Parathyroid adenoma (tissue), 2 donors: ENCODE measurements at regions not wholly inside any gene's neighbourhood (a gene's known extent, or its start where the extent isn't known, plus 50 kb on each side); places are given as distances from the start of the nearest gene placed in this dataset.

ENCODE experiments used
- H2AFZ ChIP-seq: fragments of 300-600 bp; sonication (generic); one replicate; pipeline ENCODE4 v1.7.0; 2017; ENCODE audit warnings: antibody characterized with exemption, mild to moderate bottlenecking
- H3K27ac ChIP-seq: fragments of 300-600 bp; sonication (generic); one replicate; pipeline ENCODE4 v1.7.0; 2017
- H3K27me3 ChIP-seq: fragments of 300-600 bp; sonication (generic); one replicate; pipeline ENCODE4 v1.7.0; 2017; ENCODE audit warnings: low read length; ENCODE audit not compliant: control insufficient read depth, insufficient read depth
- H3K36me3 ChIP-seq: fragments of 300-600 bp; sonication (generic); one replicate; pipeline ENCODE4 v1.7.0; 2017; ENCODE audit warnings: low read length; ENCODE audit not compliant: control insufficient read depth, insufficient read depth
- H3K4me1 ChIP-seq: fragments of 300-600 bp; sonication (generic); one replicate; pipeline ENCODE4 v1.7.0; 2017; ENCODE audit warnings: control low read depth
- H3K4me2 ChIP-seq: fragments of 300-600 bp; sonication (generic); one replicate; pipeline ENCODE4 v1.7.0; 2017; ENCODE audit warnings: low read length
- H3K4me3 ChIP-seq: fragments of 300-600 bp; sonication (generic); one replicate; pipeline ENCODE4 v1.7.0; 2017; ENCODE audit warnings: low read depth, low read length
- H3K79me2 ChIP-seq: fragments of 300-600 bp; sonication (generic); one replicate; pipeline ENCODE4 v1.7.0; 2017; ENCODE audit warnings: control low read depth
- H3K9ac ChIP-seq: fragments of 300-600 bp; sonication (generic); one replicate; pipeline ENCODE4 v1.7.0; 2017; ENCODE audit warnings: mild to moderate bottlenecking
- H3K9me3 ChIP-seq: fragments of 300-600 bp; sonication (generic); one replicate; pipeline ENCODE4 v1.7.0; 2017; ENCODE audit warnings: low read length; ENCODE audit not compliant: control insufficient read depth
- CTCF ChIP-seq: fragments of 300-600 bp; sonication (generic); IDR thresholded peaks from one replicate; pipeline ENCODE4 v1.7.0; 2017; ENCODE audit warnings: antibody characterized with exemption, mild to moderate bottlenecking
- donor health status: primary hyperparathyroidism.

GRCh38 chr12:124478416-124478815 lies 89.0 kb downstream of the NCOR2 start:
- Histone ChIP-seq H2AFZ (no peak overlapping the region), H3K9me3 (no peaks in the 10 kb centered on the region), H3K36me3 (no peaks in the 10 kb centered on the region), H3K4me3 (no peak overlapping the region), H3K4me1 (no peaks in the 10 kb centered on the region), H3K27me3 (no peaks in the 10 kb centered on the region), H3K4me2 (no peak overlapping the region), H3K27ac (no peak overlapping the region), H3K79me2 (peaks cover 27% of the 10 kb centered on the region), H3K9ac (no peak overlapping the region)
- no peak for TF ChIP-seq CTCF

- Histone ChIP-seq H3K4me1 (no peaks in the 10 kb centered on the region), H3K27ac (no peak overlapping the region), H3K79me2 (peaks cover 25% of the 10 kb centered on the region), H3K27me3 (no peaks in the 10 kb centered on the region), H3K4me2 (no peak overlapping the region), H3K4me3 (no peak overlapping the region), H2AFZ (no peak overlapping the region), H3K9ac (no peak overlapping the region), H3K9me3 (no peaks in the 10 kb centered on the region), H3K36me3 (no peaks in the 10 kb centered on the region)
- TF ChIP-seq CTCF: no peak
These were observed 90.1 kb downstream of the NCOR2 start for GRCh38 chr12:124477107-124477915.

GRCh38 chr12:124476011-124476400 lies 91.4 kb downstream of the NCOR2 start:
- Histone ChIP-seq H2AFZ (no peak overlapping the region), H3K4me1 (no peaks in the 10 kb centered on the region), H3K9ac (no peak overlapping the region), H3K4me2 (no peak overlapping the region), H3K27me3 (no peaks in the 10 kb centered on the region), H3K27ac (no peak overlapping the region), H3K79me2 (peaks cover 28% of the 10 kb centered on the region), H3K4me3 (no peak overlapping the region), H3K36me3 (no peaks in the 10 kb centered on the region), H3K9me3 (no peaks in the 10 kb centered on the region)
- TF ChIP-seq CTCF: no peak

- H3K36me3 ChIP-seq: no peaks in the 10 kb centered on the region
- H3K27ac ChIP-seq: no peak overlapping the region
- no peaks in the 10 kb centered on the region for H3K4me1 ChIP-seq
- no peak overlapping the region for H3K9ac ChIP-seq
- no peaks in the 10 kb centered on the region for H3K27me3 ChIP-seq
- no peaks in the 10 kb centered on the region for H3K9me3 ChIP-seq
- H3K79me2 ChIP-seq: peaks cover 31% of the 10 kb centered on the region
- H3K4me2 ChIP-seq: no peak overlapping the region
- TF ChIP-seq CTCF: no peak
- no peak overlapping the region for H3K4me3 ChIP-seq
- H2AFZ ChIP-seq: no peak overlapping the region
These were observed 92.0 kb downstream of the NCOR2 start for GRCh38 chr12:124475295-124476010.
